IPS DF 6.9 (cell line): ENCODE measurements at regions not wholly inside any gene's neighbourhood (a gene's known extent, or its start where the extent isn't known, plus 50 kb on each side); places are given as distances from the start of the nearest gene placed in this dataset.

Experiments
- DNase-seq: peaks from one replicate; pipeline ENCODE4 v3.0.0-alpha.2; 2013; ENCODE audit warnings: low read depth, low spot score
- H3K27ac ChIP-seq: one replicate; pipeline ENCODE4 v1.5.1; 2013; ENCODE audit warnings: low read length, control low read depth
- H3K27me3 ChIP-seq: 2 replicates; pipeline ENCODE4 v1.6.1; 2013; ENCODE audit warnings: mild to moderate bottlenecking, low read length; ENCODE audit not compliant: control insufficient read depth, insufficient read depth
- H3K36me3 ChIP-seq: 2 replicates; pipeline ENCODE4 v1.6.1; 2013; ENCODE audit warnings: low read length; ENCODE audit not compliant: control insufficient read depth, insufficient read depth
- H3K4me1 ChIP-seq: 2 replicates; pipeline ENCODE4 v1.6.1; 2013; ENCODE audit warnings: low read length; ENCODE audit not compliant: control insufficient read depth, insufficient read depth
- H3K4me3 ChIP-seq: 2 replicates; pipeline ENCODE4 v1.5.1; 2013; ENCODE audit warnings: mild to moderate bottlenecking, low read length
- H3K9me3 ChIP-seq: 2 replicates; pipeline ENCODE4 v1.6.1; 2013; ENCODE audit warnings: low read length, inconsistent platforms; ENCODE audit not compliant: control insufficient read depth, insufficient read depth
- WGBS: extraction: QIAGEN DNeasy Blood & Tissue Kit; methylation state at CpG from one replicate; pipeline ENCODE4 v1.1.7; 2013; ENCODE audit warnings: mixed read lengths, missing lambda C conversion rate; ENCODE audit not compliant: insufficient read length, insufficient coverage; 5-methylcytosine and 5-hydroxymethylcytosine counted together

DNA sequence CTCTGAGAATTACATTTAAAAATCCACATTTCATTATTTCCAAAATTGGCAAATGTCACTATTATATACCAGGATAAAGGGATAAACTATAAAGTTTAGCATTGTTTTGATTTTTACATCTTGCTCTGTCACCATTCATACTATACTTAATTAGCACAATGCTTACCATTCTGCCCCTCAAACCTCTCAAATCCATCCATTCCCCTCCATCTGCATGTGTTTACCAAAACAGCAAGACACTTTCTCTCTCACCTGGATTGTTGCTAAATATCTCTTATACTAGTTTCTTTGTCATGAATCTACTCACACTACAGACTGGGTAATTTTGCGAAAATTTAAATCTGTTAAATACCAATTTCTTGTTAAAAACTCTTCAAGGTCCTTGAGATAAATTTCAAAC, 496.1 kb downstream of the NR4A2 start:
- H3K9me3 ChIP-seq: no peaks in the 10 kb centered on the region
- H3K4me1 ChIP-seq: peaks cover 3% of the 10 kb centered on the region; the same call in 1 of the 2 replicates
- WGBS: no CpG with 5 or more reads among the region's 1 CpG
- H3K4me3 ChIP-seq: no peak overlapping the region
- H3K27ac ChIP-seq: no peak overlapping the region
- H3K27me3 ChIP-seq: no peaks in the 10 kb centered on the region
- no peak for DNase-seq
- no peaks in the 10 kb centered on the region for H3K36me3 ChIP-seq

DNA sequence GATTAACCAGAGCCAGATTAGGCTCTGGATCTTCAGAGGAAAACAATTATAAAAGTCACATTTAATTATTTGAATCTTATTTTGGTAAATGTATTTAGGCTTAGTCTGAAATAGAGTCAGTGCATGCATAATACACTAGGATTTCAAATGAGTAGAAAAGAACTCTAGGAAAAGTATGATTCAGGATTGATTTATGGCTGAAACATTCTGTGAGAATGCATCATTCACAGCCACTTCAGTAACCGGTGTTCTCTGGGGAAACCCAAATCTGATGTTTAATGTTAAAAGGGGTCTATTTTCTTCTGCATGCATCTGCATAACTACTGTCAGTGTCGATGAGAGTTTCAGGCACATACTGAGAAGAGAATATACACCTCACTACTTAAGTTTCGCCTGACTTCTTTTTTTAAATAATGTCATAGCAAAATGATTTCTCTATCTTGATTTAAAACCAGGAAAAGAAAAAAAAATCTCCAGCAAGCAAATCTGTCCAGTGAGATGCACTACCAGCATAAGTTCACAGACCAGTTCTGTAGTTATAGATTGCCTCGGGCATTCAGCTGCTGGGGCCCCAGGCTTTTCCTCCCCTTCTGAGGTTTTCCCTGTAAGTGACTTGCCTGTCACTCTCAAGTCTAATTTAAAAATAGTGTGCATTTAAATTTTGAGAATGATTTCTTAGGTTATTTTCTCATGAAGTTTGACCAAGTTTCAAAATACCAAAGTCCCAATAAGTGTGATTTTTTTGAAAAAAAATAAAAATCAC, 501.5 kb downstream of the NR4A2 start:
- WGBS: no CpG with 5 or more reads among the region's 4 CpGs
- Histone ChIP-seq H3K9me3 (no peaks in the 10 kb centered on the region), H3K4me1 (peaks cover 2% of the 10 kb centered on the region; the same call in 1 of the 2 replicates), H3K27ac (no peak overlapping the region), H3K36me3 (no peaks in the 10 kb centered on the region), H3K4me3 (no peak overlapping the region), H3K27me3 (no peaks in the 10 kb centered on the region)
- no peak for DNase-seq

DNA sequence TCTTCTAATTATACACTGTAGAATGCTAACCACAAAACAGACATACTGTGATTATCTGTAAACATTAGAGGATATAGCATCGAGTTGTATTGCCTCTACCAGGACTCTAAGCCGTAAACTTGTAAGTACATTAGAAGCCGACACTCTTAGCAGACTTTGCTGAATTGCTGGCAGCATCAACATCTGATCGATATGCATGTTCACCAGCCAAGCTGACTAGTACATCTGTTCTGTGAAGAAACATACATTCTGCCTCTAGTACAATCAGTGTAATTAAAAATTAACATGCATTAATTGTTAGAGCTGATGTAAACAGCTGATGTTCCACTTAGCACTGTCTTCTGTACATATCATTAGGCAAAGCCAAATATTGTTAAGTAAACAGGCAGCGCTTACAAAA, 502.2 kb downstream of the NR4A2 start:
- H3K4me3 ChIP-seq: no peak overlapping the region
- no peak for DNase-seq
- WGBS: no CpG with 5 or more reads among the region's 5 CpGs
- no peaks in the 10 kb centered on the region for H3K36me3 ChIP-seq
- no peaks in the 10 kb centered on the region for H3K27me3 ChIP-seq
- H3K9me3 ChIP-seq: no peaks in the 10 kb centered on the region
- H3K27ac ChIP-seq: no peak overlapping the region
- no peaks in the 10 kb centered on the region for H3K4me1 ChIP-seq

GRCh38 chr2:155825876-155826275, 506.6 kb downstream of the NR4A2 start:
- H3K36me3 ChIP-seq: no peaks in the 10 kb centered on the region
- no peaks in the 10 kb centered on the region for H3K4me1 ChIP-seq
- no peaks in the 10 kb centered on the region for H3K9me3 ChIP-seq
- no peak overlapping the region for H3K4me3 ChIP-seq
- WGBS: no CpG with 5 or more reads among the region's 2 CpGs
- no peak for DNase-seq
- no peak overlapping the region for H3K27ac ChIP-seq
- no peaks in the 10 kb centered on the region for H3K27me3 ChIP-seq

- H3K9me3 ChIP-seq: 0 out of 2 replicates have a peak, but pooled peaks cover 4% of the 10 kb centered on the region
- DNase-seq: peak; percentile 29
Measured at GRCh38 chr2:155815851-155816250, 516.7 kb downstream of the NR4A2 start.

DNA sequence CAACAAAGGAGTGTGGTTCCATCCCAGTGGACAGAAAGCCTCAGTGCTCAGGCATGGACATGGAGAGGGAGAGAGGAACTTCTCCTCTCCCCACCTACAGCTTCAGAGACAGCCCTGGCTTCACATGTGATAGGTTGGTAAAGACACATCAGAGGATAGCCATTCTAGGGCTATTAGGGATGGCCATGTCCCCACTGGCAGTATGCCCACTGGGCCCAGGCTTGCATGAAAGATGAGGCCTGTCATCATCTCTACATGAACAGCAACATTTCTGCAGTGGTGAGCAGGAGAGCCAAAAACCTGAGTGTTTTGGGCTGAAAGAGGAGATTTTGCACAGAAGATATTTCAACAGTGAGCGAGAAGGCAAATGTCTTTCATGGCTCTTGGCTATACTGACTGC, 517.2 kb downstream of the NR4A2 start:
- Histone ChIP-seq H3K27ac (no peak overlapping the region), H3K4me1 (no peaks in the 10 kb centered on the region), H3K9me3 (0 out of 2 replicates have a peak, but pooled peaks cover 4% of the 10 kb centered on the region), H3K4me3 (no peak overlapping the region), H3K27me3 (no peaks in the 10 kb centered on the region), H3K36me3 (no peaks in the 10 kb centered on the region)
- no CpG with 5 or more reads among the region's 1 CpG for WGBS
- no peak for DNase-seq

More at GRCh38 chr2:155815851-155816250, 516.7 kb downstream of the NR4A2 start:
- no peaks in the 10 kb centered on the region for H3K27me3 ChIP-seq
- no peak overlapping the region for H3K27ac ChIP-seq
- H3K4me3 ChIP-seq: no peak overlapping the region
- H3K36me3 ChIP-seq: no peaks in the 10 kb centered on the region
- H3K4me1 ChIP-seq: no peaks in the 10 kb centered on the region

DNA sequence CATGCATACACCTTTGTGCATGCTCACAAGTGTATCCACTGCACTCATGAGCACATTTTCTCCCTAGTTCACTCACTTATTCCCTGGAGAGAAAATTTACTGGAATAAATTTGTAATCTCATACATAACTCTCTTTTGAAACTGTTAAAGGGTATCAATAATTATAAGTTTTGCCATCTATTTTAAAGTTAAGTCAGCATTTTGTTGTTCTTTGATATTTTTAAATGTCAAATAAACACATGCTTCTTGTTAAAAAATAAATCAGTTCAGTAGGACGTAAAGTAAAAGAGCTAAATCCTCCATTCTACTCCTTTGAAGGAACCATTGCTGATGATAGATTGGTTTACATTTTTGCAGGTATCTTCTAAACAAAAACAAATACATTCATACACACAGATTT, 522.1 kb downstream of the NR4A2 start:
- no peak for DNase-seq
- H3K27ac ChIP-seq: no peak overlapping the region
- no peaks in the 10 kb centered on the region for H3K36me3 ChIP-seq
- H3K9me3 ChIP-seq: no peaks in the 10 kb centered on the region
- H3K4me3 ChIP-seq: no peak overlapping the region
- WGBS: no CpG with 5 or more reads among the region's 1 CpG
- H3K4me1 ChIP-seq: no peaks in the 10 kb centered on the region
- no peaks in the 10 kb centered on the region for H3K27me3 ChIP-seq

DNA sequence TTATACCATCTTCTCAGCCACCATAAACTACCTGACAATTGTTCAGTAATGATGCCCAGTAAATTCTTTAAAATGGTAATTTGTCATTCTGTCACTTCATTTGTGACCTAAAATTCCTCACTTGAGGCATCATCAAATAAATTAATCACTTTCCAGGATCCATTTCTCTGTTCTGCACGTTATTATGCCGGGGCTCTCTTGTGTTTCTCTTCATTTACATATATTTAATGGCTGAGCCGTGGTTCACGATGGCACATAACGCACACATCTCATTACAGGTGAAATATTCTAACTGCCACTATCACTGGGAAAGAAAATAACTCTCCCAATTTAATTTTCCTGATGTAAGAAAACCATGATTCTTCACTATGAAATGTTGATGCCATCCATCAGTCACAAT, 529.6 kb downstream of the NR4A2 start:
- no peaks in the 10 kb centered on the region for H3K4me1 ChIP-seq
- H3K36me3 ChIP-seq: no peaks in the 10 kb centered on the region
- no peaks in the 10 kb centered on the region for H3K9me3 ChIP-seq
- no peak for DNase-seq
- H3K27me3 ChIP-seq: no peaks in the 10 kb centered on the region
- WGBS: no CpG with 5 or more reads among the region's 5 CpGs
- H3K4me3 ChIP-seq: no peak overlapping the region
- no peak overlapping the region for H3K27ac ChIP-seq

GRCh38 chr2:155792666-155793065, 539.9 kb downstream of the NR4A2 start:
- WGBS: no CpG with 5 or more reads among the region's 1 CpG
- Histone ChIP-seq H3K27me3 (no peaks in the 10 kb centered on the region), H3K4me3 (no peak overlapping the region), H3K36me3 (no peaks in the 10 kb centered on the region), H3K4me1 (no peaks in the 10 kb centered on the region), H3K9me3 (no peaks in the 10 kb centered on the region), H3K27ac (no peak overlapping the region)
- DNase-seq: no peak

GRCh38 chr2:155770516-155770915, 562.0 kb downstream of the NR4A2 start:
- H3K4me3 ChIP-seq: no peak overlapping the region
- no peaks in the 10 kb centered on the region for H3K36me3 ChIP-seq
- DNase-seq: no peak
- no CpG with 5 or more reads among the region's 1 CpG for WGBS
- H3K4me1 ChIP-seq: no peaks in the 10 kb centered on the region
- no peak overlapping the region for H3K27ac ChIP-seq
- no peaks in the 10 kb centered on the region for H3K9me3 ChIP-seq
- H3K27me3 ChIP-seq: no peaks in the 10 kb centered on the region
